HUES48 (cell line): ENCODE measurements at regions not wholly inside any gene's neighbourhood (a gene's known extent, or its start where the extent isn't known, plus 50 kb on each side); places are given as distances from the start of the nearest gene placed in this dataset.

Experiments used
- H3K27ac ChIP-seq: one replicate; pipeline ENCODE4 v1.7.0; 2013; ENCODE audit warnings: low read depth, low read length, inconsistent platforms
- H3K27me3 ChIP-seq: 2 replicates; pipeline ENCODE4 v1.6.1; 2013; ENCODE audit warnings: mild to moderate bottlenecking, low read length; ENCODE audit not compliant: control insufficient read depth, insufficient read depth
- H3K36me3 ChIP-seq: 2 replicates; pipeline ENCODE4 v1.6.1; 2013; ENCODE audit warnings: low read length; ENCODE audit not compliant: control insufficient read depth, insufficient read depth
- H3K4me1 ChIP-seq: 2 replicates; pipeline ENCODE4 v1.6.1; 2013; ENCODE audit warnings: mild to moderate bottlenecking, low read length; ENCODE audit not compliant: control insufficient read depth, insufficient read depth
- H3K4me3 ChIP-seq: 2 replicates; pipeline ENCODE4 v1.5.1; 2013; ENCODE audit warnings: mild to moderate bottlenecking, low read depth, low read length
- H3K9ac ChIP-seq: 2 replicates; pipeline ENCODE4 v1.6.1; 2013; ENCODE audit warnings: mild to moderate bottlenecking, low read depth, low read length, moderate library complexity
- H3K9me3 ChIP-seq: 2 replicates; pipeline ENCODE4 v1.6.1; 2013; ENCODE audit warnings: low read length; ENCODE audit not compliant: control insufficient read depth, insufficient read depth

DNA sequence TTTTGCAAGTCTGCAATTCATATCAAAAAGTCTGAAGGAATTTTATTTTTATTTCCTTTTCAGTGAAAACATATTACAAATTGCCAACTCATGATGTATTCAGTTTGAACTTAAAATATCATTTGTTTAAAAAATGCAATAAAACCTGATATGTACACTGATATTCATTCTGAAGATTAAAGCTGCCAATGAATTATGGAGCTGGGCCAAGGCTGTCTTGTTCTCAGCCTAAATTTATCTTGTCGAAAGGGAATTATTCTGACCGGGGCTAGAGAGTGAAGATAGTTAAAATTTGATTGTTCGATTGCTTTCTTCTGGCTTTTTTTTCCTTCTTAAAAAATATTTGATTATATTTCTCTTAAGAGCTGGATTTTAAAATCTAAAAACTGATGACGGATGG lies 54.0 kb upstream of the RBFOX1 start:
- Histone ChIP-seq H3K27me3 (no peaks in the 10 kb centered on the region), H3K4me1 (no peaks in the 10 kb centered on the region), H3K36me3 (no peaks in the 10 kb centered on the region)

GRCh38 chr16:7272567-7273158 lies 60.0 kb upstream of the RBFOX1 start:
- Histone ChIP-seq H3K27ac (no peak overlapping the region), H3K4me3 (no peak overlapping the region), H3K4me1 (no peaks in the 10 kb centered on the region), H3K36me3 (no peaks in the 10 kb centered on the region), H3K9me3 (no peaks in the 10 kb centered on the region), H3K27me3 (no peaks in the 10 kb centered on the region), H3K9ac (no peak overlapping the region)

More for the DNA sequence above, 54.0 kb upstream of the RBFOX1 start:
- H3K9me3 ChIP-seq = no peaks in the 10 kb centered on the region
- H3K9ac ChIP-seq = no peak overlapping the region
- no peak overlapping the region for H3K4me3 ChIP-seq
- no peak overlapping the region for H3K27ac ChIP-seq

DNA sequence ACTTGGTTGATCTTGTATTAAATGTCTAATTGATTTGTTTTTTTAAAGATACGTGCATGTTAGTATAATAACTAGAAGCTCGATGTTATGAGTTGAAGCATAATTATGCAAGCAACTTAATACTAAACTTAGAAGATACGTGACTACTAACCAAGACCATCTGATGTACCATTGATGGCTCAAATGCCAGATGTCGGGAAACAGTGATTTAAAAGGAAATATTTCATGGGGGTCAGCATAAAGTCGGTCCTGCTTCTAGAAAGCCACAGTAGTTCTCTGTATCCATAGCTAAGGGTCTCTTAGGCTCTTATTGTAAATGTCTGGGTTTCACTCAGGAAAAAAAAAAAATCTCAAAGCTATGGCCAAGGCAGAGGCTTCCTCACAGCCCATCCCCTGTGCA lies 61.2 kb upstream of the RBFOX1 start:
- no peaks in the 10 kb centered on the region for H3K9me3 ChIP-seq
- no peaks in the 10 kb centered on the region for H3K4me1 ChIP-seq
- H3K36me3 ChIP-seq = no peaks in the 10 kb centered on the region
- H3K27me3 ChIP-seq = no peaks in the 10 kb centered on the region
- no peak overlapping the region for H3K27ac ChIP-seq
- no peak overlapping the region for H3K4me3 ChIP-seq
- no peak overlapping the region for H3K9ac ChIP-seq

DNA sequence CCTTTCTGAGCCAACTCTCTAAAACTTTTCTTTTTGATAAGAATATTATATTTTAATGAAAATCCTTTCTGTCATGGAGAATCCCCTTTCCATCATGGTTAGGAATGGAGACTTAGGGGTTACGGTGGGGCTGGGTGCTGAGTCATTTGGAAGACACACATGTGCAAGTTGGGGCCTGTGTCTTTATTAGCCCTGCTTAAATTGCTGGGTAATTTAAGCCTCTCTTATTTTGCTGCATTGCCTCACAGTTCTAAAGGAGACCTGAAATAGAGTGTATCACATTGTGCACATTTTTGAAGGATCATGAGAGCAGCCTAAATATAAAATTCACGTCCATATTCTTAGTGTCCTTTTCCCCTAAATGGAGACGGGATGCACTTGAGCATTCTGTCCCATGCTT lies 61.8 kb upstream of the RBFOX1 start:
- Histone ChIP-seq H3K36me3 (no peaks in the 10 kb centered on the region), H3K9ac (no peak overlapping the region), H3K9me3 (no peaks in the 10 kb centered on the region), H3K27ac (no peak overlapping the region), H3K4me1 (no peaks in the 10 kb centered on the region), H3K4me3 (no peak overlapping the region), H3K27me3 (no peaks in the 10 kb centered on the region)

DNA sequence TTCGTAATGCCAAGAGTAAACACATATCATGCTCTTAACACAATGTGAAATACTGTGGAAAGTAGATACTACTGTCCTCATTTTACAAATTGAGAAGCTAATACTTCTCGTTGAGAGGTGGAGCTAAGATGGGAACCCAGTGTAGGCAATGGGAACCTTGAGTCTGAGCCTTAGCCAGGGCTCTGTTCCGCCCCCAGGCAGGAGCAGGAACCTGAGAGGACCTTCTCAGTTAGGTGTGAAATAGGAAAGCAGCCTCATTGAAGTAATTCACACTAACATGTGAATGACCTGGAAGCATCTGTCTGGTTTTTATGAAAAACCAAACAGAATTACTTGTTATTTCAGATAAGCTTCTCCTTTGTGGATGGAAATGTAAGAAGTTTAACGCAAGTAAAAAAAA lies 62.6 kb upstream of the RBFOX1 start:
- Histone ChIP-seq H3K4me1 (no peaks in the 10 kb centered on the region), H3K9me3 (no peaks in the 10 kb centered on the region), H3K9ac (no peak overlapping the region), H3K27me3 (no peaks in the 10 kb centered on the region), H3K27ac (no peak overlapping the region), H3K36me3 (no peaks in the 10 kb centered on the region), H3K4me3 (no peak overlapping the region)

DNA sequence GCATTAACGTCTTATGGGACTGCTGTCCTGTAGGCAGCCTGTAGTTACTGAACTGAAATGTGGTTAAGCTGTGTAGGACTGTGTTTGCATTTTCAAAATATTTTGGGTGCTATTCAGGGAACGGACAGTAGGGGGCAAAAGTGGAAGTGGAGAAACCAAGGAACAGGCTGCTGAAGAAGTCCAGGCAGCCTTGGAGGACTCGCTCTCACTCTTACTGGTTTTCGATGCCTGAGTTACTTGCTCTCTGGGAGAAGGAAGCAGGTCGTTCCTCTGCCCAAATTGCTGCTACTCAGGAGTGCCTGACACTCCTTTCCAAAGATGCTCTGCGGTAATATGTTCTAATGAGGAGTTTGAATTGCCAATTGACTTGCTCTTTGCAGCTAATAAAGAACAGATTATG lies 64.5 kb upstream of the RBFOX1 start:
- H3K9me3 ChIP-seq = no peaks in the 10 kb centered on the region
- H3K27me3 ChIP-seq = no peaks in the 10 kb centered on the region
- no peaks in the 10 kb centered on the region for H3K4me1 ChIP-seq
- no peak overlapping the region for H3K4me3 ChIP-seq
- H3K36me3 ChIP-seq = no peaks in the 10 kb centered on the region
- no peak overlapping the region for H3K9ac ChIP-seq
- no peak overlapping the region for H3K27ac ChIP-seq

DNA sequence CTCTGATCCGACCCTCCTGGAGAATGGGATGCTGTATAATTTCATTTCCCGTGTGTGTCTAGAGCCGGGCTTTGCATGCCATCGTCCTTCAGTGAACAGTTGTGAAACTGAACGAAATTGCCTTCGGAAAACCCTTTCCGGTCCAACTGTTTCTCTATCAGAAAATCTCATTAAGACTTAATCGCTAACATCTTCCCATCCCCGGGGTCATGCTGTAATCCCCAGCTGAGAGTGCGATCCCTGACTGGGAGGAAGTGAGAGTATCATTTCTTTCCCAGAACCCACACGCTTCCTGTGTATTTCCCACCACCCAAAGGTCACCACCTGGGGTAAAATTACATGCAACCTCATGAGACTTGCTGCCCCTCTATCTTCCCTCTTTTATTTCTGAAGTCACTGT lies 75.6 kb upstream of the RBFOX1 start:
- no peaks in the 10 kb centered on the region for H3K27me3 ChIP-seq

GRCh38 chr16:7246578-7246977 lies 86.1 kb upstream of the RBFOX1 start:
- Histone ChIP-seq H3K4me3 (no peak overlapping the region), H3K4me1 (no peaks in the 10 kb centered on the region), H3K9me3 (no peaks in the 10 kb centered on the region), H3K36me3 (no peaks in the 10 kb centered on the region), H3K9ac (no peak overlapping the region), H3K27me3 (no peaks in the 10 kb centered on the region), H3K27ac (no peak overlapping the region)

More for the DNA sequence above, 75.6 kb upstream of the RBFOX1 start:
- H3K36me3 ChIP-seq = no peaks in the 10 kb centered on the region
- no peak overlapping the region for H3K27ac ChIP-seq
- no peaks in the 10 kb centered on the region for H3K9me3 ChIP-seq
- no peaks in the 10 kb centered on the region for H3K4me1 ChIP-seq
- H3K9ac ChIP-seq = no peak overlapping the region
- H3K4me3 ChIP-seq = no peak overlapping the region

DNA sequence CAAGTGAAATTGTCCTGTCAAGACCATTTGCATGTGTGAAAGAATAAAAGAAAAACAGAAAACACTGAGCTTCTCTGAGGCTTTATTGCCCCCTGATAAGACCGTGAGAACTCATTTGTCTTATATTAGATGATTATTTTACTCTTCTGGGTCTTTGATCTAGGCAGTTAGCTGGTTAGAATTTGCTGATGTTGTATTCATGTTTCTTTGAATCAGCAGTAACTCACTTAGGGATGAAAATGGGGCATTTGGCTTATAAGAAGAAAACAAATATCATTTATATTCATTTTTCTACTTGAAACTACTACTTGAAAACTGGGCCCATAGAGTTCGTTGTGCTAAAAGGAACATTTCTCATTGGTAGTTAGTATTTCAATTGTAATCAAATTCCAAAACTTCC lies 93.1 kb upstream of the RBFOX1 start:
- Histone ChIP-seq H3K27ac (no peak overlapping the region), H3K27me3 (no peaks in the 10 kb centered on the region), H3K9ac (no peak overlapping the region), H3K36me3 (no peaks in the 10 kb centered on the region), H3K4me1 (peaks cover 7% of the 10 kb centered on the region), H3K4me3 (no peak overlapping the region), H3K9me3 (no peaks in the 10 kb centered on the region)

GRCh38 chr16:7236824-7237410 lies 95.7 kb upstream of the RBFOX1 start:
- Histone ChIP-seq H3K27ac (no peak overlapping the region), H3K9me3 (no peaks in the 10 kb centered on the region), H3K36me3 (no peaks in the 10 kb centered on the region), H3K4me3 (no peak overlapping the region), H3K4me1 (peaks cover 10% of the 10 kb centered on the region), H3K9ac (no peak overlapping the region), H3K27me3 (no peaks in the 10 kb centered on the region)

- Histone ChIP-seq H3K9me3 (no peaks in the 10 kb centered on the region), H3K9ac (no peak overlapping the region), H3K4me3 (no peak overlapping the region), H3K36me3 (no peaks in the 10 kb centered on the region), H3K4me1 (peaks cover 2% of the 10 kb centered on the region; the same call in 1 of the 2 replicates), H3K27me3 (no peaks in the 10 kb centered on the region; the same call in 1 of the 2 replicates), H3K27ac (no peak overlapping the region)
Observed at GRCh38 chr16:7233975-7234374, 98.7 kb upstream of the RBFOX1 start.
